Kidney (tissue), 13 donors: ENCODE measurements at regions not wholly inside any gene's neighbourhood (a gene's known extent, or its start where the extent isn't known, plus 50 kb on each side); places are given as distances from the start of the nearest gene placed in this dataset.

Source experiments
- DNase-seq, 5 donors: peaks; one replicate each; pipeline ENCODE4 v3.0.0-alpha.2; 2013 to 2020
- FAIRE-seq: peaks from 2 replicates; lab custom pipeline; 2012; peaks lifted over from hg19 to GRCh38; lab: Jason Lieb, UNC
- H3K27ac ChIP-seq, 2 donors: one replicate each; pipeline ENCODE4 v1.7.0; 2013; ENCODE audit warnings: low read depth in 2 of 2, low read length in 2 of 2, inconsistent platforms in 1 of 2
- H3K27me3 ChIP-seq: one replicate; pipeline ENCODE4 v1.7.1; 2013; ENCODE audit warnings: low read length, inconsistent platforms; ENCODE audit not compliant: control insufficient read depth, insufficient read depth
- H3K36me3 ChIP-seq, 3 donors: one replicate each; pipeline versions ENCODE4 v1.7.0 to v1.7.1; 2013; ENCODE audit warnings: low read length in 3 of 3, control low read depth in 1 of 3, inconsistent platforms in 1 of 3; ENCODE audit not compliant: insufficient read depth in 3 of 3, control insufficient read depth in 2 of 3
- H3K4me1 ChIP-seq, 3 donors: one replicate each; pipeline versions ENCODE4 v1.7.0 to v1.7.1; 2013; ENCODE audit warnings: low read length in 3 of 3, inconsistent platforms in 1 of 3, low read depth in 1 of 3; ENCODE audit not compliant: control insufficient read depth in 2 of 3, insufficient read depth in 2 of 3
- H3K4me3 ChIP-seq, 3 donors: one replicate each; pipeline versions ENCODE4 v1.7.0 to v1.8.1; 2013; ENCODE audit warnings: low read length in 3 of 3, control low read depth in 1 of 3, inconsistent platforms in 1 of 3
- H3K9ac ChIP-seq, 3 donors: one replicate each; pipeline versions ENCODE4 v1.7.0 to v1.7.1; 2013; ENCODE audit warnings: low read length in 3 of 3, control low read depth in 1 of 3, inconsistent platforms in 1 of 3
- H3K9me3 ChIP-seq, 3 donors: one replicate each; pipeline versions ENCODE4 v1.7.0 to v1.7.1; 2013; ENCODE audit warnings: low read length in 3 of 3, control low read depth in 1 of 3, inconsistent platforms in 1 of 3; ENCODE audit not compliant: control insufficient read depth in 2 of 3, insufficient read depth in 1 of 3
- intact Hi-C: fragments of 100-400 bp; cut with DNase I; formaldehyde crosslinking; loops from one replicate; pipeline ENCODE4 v1.11.1; 2022
- TF ChIP-seq, protein P1 (sequence below): IDR thresholded peaks from 3 replicates; pipeline ENCODE4 v1.5.1; 2012; ENCODE audit warnings: mild to moderate bottlenecking, moderate library complexity, borderline replicate concordance; ENCODE audit not compliant: insufficient read depth; ENCODE audit errors: extremely low read depth
- donor health status: control.
- donor health status: control.
- donor health status: control.
- donor health status: control.
- donor health status: control.
- donor health status: DM: yes; HTN: yes; CAD: no.
- donor health status: Normal renal cell carcinoma (clear cell type).

- Histone ChIP-seq H3K9ac (no peak overlapping the region), H3K27ac (no peak overlapping the region), H3K4me1 (no peaks in the 10 kb centered on the region), H3K9me3 (no peaks in the 10 kb centered on the region), H3K36me3 (no peaks in the 10 kb centered on the region), H3K4me3 (no peak overlapping the region), H3K27me3 (no peaks in the 10 kb centered on the region)
- DNase-seq (no peak), FAIRE-seq (no peak)
- intact Hi-C loops, result no loop called here
- TF ChIP-seq, protein P1, sequence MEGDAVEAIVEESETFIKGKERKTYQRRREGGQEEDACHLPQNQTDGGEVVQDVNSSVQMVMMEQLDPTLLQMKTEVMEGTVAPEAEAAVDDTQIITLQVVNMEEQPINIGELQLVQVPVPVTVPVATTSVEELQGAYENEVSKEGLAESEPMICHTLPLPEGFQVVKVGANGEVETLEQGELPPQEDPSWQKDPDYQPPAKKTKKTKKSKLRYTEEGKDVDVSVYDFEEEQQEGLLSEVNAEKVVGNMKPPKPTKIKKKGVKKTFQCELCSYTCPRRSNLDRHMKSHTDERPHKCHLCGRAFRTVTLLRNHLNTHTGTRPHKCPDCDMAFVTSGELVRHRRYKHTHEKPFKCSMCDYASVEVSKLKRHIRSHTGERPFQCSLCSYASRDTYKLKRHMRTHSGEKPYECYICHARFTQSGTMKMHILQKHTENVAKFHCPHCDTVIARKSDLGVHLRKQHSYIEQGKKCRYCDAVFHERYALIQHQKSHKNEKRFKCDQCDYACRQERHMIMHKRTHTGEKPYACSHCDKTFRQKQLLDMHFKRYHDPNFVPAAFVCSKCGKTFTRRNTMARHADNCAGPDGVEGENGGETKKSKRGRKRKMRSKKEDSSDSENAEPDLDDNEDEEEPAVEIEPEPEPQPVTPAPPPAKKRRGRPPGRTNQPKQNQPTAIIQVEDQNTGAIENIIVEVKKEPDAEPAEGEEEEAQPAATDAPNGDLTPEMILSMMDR, result no peak
Observed at GRCh38 chr5:148932355-148932935, 106.0 kb downstream of the ADRB2 start.

DNA sequence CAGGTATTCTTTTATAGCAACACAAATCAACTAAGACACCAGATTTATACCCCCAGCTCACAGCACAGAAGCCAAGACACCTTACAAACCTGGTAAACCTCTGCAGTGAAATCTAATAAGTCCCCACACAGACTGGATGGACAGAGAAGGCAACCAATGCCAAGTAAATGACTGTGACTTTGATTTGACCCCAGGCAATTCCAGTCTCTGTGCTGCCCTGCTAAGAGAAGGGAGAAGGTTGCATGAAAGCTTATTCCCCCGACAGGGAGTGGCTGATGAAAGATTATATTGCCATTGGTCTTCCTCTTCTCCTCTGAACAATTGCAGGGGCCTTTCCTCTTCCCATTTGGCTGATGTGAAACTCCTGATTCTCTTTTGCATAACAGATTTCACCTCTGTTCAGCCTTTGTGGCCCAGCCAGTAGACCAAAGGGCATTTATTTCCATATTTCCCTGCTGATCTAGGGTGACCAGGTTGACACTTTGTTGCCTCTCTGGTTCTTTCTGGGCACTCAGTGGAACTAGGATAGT is 107.6 kb downstream of the ADRB2 start:
- no peak overlapping the region for H3K9ac ChIP-seq
- TF ChIP-seq, protein P1, result no peak
- H3K27ac ChIP-seq, result no peak overlapping the region
- FAIRE-seq (no peak), DNase-seq (no peak)
- no peaks in the 10 kb centered on the region for H3K27me3 ChIP-seq
- intact Hi-C loops, result no loop called here
- no peak overlapping the region for H3K4me3 ChIP-seq
- H3K9me3 ChIP-seq, result no peaks in the 10 kb centered on the region
- no peaks in the 10 kb centered on the region for H3K36me3 ChIP-seq
- H3K4me1 ChIP-seq, result no peaks in the 10 kb centered on the region

DNA sequence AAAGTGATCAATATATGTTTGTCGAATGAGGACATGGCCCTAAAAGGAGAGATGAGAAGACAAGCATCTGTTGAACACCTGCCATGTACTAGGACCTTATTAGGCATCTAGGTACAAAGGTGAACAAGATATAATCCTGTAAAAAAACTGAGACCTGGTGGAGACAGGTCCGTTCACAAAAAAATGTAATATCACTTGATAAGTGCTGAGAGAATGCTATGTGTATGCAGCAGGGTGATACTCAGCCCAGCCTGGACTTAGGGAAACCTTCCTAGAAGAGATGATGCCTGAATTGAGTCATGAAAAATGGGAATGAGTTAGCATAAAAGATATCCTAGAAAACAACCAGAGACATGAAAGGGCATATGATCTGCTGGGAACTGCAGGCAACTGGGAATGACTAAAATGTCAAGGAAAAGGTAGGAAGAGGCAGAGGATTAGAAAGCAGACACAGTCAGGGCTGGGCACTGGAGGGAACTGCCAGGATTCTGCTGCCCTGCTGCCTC is 108.5 kb downstream of the ADRB2 start:
- Histone ChIP-seq H3K9me3 (no peaks in the 10 kb centered on the region), H3K4me3 (no peak overlapping the region), H3K9ac (no peak overlapping the region), H3K27me3 (no peaks in the 10 kb centered on the region), H3K27ac (no peak overlapping the region), H3K36me3 (no peaks in the 10 kb centered on the region), H3K4me1 (no peaks in the 10 kb centered on the region)
- FAIRE-seq, result no peak
- intact Hi-C loops, result no loop called here
- DNase-seq, result no peak
- TF ChIP-seq, protein P1, result no peak
